ENCODE measurements at regions not wholly inside any gene's neighbourhood (a gene's known extent, or its start where the extent isn't known, plus 50 kb on each side); places are given as distances from the start of the nearest gene placed in this dataset.

DNA sequence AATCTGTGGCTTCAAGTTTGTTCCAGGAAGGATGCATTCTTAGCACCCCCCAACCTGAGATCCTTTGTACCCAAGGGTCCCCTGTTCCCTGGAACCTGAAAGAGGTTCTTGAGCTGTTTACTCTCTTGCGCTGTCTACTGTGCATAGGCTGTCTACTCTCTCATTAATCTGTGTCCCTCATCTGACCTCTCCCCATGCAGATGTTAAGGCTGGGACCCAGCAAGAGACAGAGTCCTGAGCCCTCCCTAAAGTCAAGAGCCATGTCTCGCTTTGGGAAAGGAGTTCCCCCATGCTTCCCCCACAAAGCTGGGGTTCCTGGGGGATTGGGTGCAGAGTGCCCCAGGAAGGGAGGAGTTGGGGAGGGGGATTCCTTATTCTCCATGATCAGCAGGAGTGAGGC lies 312.9 kb downstream of the CYP26B1 start:
- DNase-seq (ENCODE audit: low spot score), result no peak
- no peak for TF ChIP-seq CTCF (IDR thresholded peaks at IDR 0.05; ENCODE audit: borderline replicate concordance, control extremely low read depth, extremely low read depth, insufficient read depth, missing control alignments)
- in situ Hi-C loops (cut with MboI; ENCODE audit: low sequenced_read_pairs, unreplicated experiment), result no loop called here

DNA sequence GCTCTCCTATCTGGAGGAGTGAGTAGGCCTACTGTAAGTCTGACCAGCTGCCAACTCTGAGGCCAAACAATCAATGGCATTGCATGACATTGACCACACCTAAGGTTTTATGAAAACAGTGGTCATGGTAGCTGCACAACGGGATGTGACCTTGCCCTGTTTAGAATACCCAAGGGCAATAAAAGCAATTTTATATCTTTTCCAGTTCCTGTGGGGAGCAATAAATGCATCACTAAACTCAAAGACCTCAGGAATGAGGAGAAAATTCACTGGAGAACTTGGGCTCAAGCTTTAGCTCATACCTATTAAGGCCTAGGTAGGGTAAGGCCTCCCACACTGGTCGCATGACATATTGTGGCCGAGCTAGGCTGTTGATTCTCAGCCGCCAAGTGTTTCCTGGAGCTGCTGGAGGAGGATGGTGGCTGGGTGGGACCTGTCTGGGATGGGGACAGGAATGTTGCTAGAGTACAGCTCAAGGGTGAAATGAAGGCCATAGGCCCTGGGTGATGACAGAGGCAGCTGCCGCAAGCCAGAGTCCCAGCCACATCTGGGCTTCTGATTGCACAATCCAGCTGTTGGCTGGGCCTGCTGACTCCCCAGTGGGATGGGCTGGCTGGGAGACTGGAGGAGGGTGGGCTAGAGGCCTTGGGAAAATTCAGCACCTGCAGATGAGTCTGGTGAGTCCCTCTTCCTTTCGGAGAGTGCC lies 313.7 kb downstream of the CYP26B1 start:
- no peak for DNase-seq (ENCODE audit: low spot score)
- in situ Hi-C loops (cut with MboI; ENCODE audit: low sequenced_read_pairs, unreplicated experiment), result no loop called here
- no peak for TF ChIP-seq CTCF (IDR thresholded peaks at IDR 0.05; ENCODE audit: borderline replicate concordance, control extremely low read depth, extremely low read depth, insufficient read depth, missing control alignments)

DNA sequence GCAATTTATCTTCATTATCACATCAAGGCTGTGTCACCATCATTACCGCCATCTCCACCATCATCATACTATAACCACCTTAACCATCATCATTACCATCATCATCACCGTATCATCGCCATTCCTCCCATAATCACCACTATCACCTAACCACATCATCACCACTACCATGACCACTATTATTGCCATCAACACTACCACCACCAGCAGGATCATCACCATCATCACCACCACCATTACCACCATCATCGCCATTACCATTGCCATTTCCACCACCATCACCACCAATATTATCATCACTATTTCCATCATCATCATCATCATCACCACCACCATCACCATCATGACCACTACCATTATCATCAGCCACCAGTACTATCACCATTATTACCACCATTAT lies 314.4 kb downstream of the CYP26B1 start:
- in situ Hi-C loops (cut with MboI; ENCODE audit: low sequenced_read_pairs, unreplicated experiment), result no loop called here
- DNase-seq (ENCODE audit: low spot score), result no peak
- TF ChIP-seq CTCF (IDR thresholded peaks at IDR 0.05; ENCODE audit: borderline replicate concordance, control extremely low read depth, extremely low read depth, insufficient read depth, missing control alignments), result no peak

GRCh38 chr2:71832844-71833243 lies 314.8 kb downstream of the CYP26B1 start:
- TF ChIP-seq CTCF (IDR thresholded peaks at IDR 0.05; ENCODE audit: borderline replicate concordance, control extremely low read depth, extremely low read depth, insufficient read depth, missing control alignments), result no peak
- DNase-seq (ENCODE audit: low spot score), result no peak
- in situ Hi-C loops (cut with MboI; ENCODE audit: low sequenced_read_pairs, unreplicated experiment), result no loop called here

- TF ChIP-seq CTCF (IDR thresholded peaks at IDR 0.05; ENCODE audit: borderline replicate concordance, control extremely low read depth, extremely low read depth, insufficient read depth, missing control alignments), result no peak
- DNase-seq (ENCODE audit: low spot score), result no peak
- in situ Hi-C loops (cut with MboI; ENCODE audit: low sequenced_read_pairs, unreplicated experiment), result no loop called here
Measured at GRCh38 chr2:71832388-71832787, 315.3 kb downstream of the CYP26B1 start.

DNA sequence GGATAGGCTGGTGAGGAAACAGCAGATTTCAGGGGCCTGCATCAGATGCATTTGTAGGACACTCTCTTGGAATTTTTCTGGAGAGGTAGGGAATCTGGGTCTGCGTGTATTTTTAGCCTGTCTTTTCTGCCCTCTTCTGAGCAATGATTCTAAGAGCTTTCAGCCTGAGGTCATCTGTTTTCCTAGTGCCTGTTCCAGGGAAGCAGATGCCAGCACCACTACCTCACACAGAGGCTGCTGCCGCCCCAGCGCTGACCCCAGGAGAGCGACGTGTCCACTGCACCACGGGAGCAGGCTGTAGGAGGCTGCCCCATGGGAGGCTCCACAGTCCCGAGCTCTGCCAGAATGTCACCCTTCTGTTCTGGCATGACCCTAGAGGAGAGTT lies 316.5 kb downstream of the CYP26B1 start:
- DNase-seq (ENCODE audit: low spot score), result no peak
- no peak for TF ChIP-seq CTCF (IDR thresholded peaks at IDR 0.05; ENCODE audit: borderline replicate concordance, control extremely low read depth, extremely low read depth, insufficient read depth, missing control alignments)
- in situ Hi-C loops (cut with MboI; ENCODE audit: low sequenced_read_pairs, unreplicated experiment), result no loop called here

Data from GM13976 (cell line).